KOPT-K1 (cell line): ENCODE measurements at regions not wholly inside any gene's neighbourhood (a gene's known extent, or its start where the extent isn't known, plus 50 kb on each side); places are given as distances from the start of the nearest gene placed in this dataset.

ENCODE experiments used
- H3K27ac ChIP-seq: fragments of 200-600 bp; sonication (generic); 2 replicates; pipeline ENCODE4 v1.5.1; 2016; ENCODE audit warnings: antibody characterized with exemption, mild to moderate bottlenecking, low read depth, low read length; ENCODE audit not compliant: poor library complexity, severe bottlenecking
- H3K36me3 ChIP-seq: fragments of 200-600 bp; sonication (generic); 2 replicates; pipeline ENCODE4 v1.5.1; 2017; ENCODE audit warnings: antibody characterized with exemption, mild to moderate bottlenecking, low read length, moderate library complexity; ENCODE audit not compliant: insufficient read depth
- H3K9me3 ChIP-seq: fragments of 200-600 bp; sonication (generic); 2 replicates; pipeline ENCODE4 v1.5.1; 2017; ENCODE audit warnings: antibody characterized with exemption, low read length, mild to moderate bottlenecking; ENCODE audit not compliant: insufficient read depth, poor library complexity, severe bottlenecking

DNA sequence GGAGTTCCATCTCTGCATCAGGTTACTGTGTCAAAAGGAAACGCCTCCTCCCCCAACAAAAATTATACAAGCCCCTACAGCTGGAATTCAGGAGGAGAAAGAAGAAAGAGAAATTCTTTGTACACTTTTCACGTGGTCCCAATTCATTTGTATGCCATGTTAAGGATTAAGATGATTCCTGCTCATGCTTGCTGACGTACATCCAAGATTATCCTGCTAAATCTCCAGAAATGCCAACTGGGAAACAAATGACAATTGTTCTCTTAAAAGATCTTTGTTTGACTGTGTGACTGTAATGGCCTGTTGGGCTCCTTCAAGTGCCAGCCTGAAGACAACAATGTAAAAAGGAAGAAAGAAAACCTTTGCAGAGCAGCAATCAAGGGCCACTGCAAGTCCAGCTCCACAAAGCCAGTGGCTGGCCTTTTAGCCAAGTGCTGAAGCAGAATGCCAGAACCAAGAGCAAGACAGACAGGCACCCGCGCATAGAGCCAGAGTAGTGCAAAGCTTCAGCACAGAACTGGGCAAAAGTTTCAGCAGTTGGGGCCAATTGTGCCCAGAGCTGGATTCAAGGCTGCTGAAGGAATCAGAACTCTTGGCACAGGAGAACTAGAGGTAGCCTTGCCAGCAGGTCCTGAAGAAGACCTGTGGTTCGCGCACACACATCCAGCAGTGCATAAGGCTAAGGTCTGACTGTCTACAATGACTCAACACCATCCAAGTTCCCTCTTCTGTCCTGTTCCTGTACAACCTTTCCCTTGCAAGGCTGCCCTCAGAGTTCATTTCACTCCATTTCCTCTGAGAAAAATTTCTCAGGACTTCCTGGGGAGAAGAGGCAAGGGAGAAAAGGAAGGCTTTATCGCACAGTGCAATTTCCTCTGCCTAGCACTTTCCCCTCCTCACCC, 209.7 kb upstream of the BMP4 start:
- no peaks in the 10 kb centered on the region for H3K9me3 ChIP-seq
- H3K36me3 ChIP-seq: no peaks in the 10 kb centered on the region
- no peak overlapping the region for H3K27ac ChIP-seq

DNA sequence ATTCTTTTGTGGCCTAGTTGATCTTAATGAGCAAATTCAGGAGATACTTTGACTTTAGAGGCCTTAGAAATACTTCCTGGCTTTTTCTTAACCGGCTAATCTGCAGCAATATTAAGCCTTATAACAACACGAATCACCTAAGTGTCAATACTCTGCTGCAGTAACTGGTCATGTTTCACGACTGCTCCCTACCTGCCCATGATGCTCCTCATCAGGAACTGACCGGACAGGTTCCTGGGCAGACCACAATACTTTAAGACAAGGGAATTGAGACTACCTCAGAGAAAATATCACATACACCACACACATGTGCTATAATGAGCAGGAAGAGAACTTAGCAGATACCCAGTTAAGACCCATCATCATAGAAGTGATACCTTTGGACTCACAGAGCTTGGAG, 211.9 kb upstream of the BMP4 start:
- no peaks in the 10 kb centered on the region for H3K36me3 ChIP-seq
- H3K27ac ChIP-seq: peak overlapping the region; percentile 68
- H3K9me3 ChIP-seq: no peaks in the 10 kb centered on the region

- Histone ChIP-seq H3K27ac (peak overlapping the region; percentile 68), H3K9me3 (no peaks in the 10 kb centered on the region), H3K36me3 (no peaks in the 10 kb centered on the region)
Observed at GRCh38 chr14:54169254-54169924, 212.8 kb upstream of the BMP4 start.

- H3K36me3 ChIP-seq: no peaks in the 10 kb centered on the region
- no peaks in the 10 kb centered on the region for H3K9me3 ChIP-seq
- H3K27ac ChIP-seq: peak overlapping the region; percentile 68
Observed at GRCh38 chr14:54170301-54170700, 213.7 kb upstream of the BMP4 start.

DNA sequence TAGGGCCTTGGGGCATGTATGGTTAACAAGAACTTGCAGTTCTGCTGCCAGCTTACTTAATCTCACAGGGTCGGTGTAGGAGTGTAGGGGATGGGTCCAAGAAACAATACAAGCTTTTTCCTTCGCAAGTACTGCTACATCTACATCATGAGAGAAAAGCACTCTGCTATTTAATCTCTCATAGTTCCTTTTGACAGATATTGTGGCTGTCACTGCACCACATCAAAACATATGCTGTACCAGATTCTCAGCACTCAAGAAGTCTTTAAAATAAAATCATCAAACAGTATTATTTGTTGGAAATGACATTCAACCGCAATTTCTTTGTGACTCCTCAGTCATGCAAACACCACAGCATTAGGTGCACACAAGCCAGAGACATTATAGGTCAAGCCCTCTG, 215.5 kb upstream of the BMP4 start:
- Histone ChIP-seq H3K27ac (peak overlapping the region; percentile 1), H3K9me3 (no peaks in the 10 kb centered on the region), H3K36me3 (no peaks in the 10 kb centered on the region)

DNA sequence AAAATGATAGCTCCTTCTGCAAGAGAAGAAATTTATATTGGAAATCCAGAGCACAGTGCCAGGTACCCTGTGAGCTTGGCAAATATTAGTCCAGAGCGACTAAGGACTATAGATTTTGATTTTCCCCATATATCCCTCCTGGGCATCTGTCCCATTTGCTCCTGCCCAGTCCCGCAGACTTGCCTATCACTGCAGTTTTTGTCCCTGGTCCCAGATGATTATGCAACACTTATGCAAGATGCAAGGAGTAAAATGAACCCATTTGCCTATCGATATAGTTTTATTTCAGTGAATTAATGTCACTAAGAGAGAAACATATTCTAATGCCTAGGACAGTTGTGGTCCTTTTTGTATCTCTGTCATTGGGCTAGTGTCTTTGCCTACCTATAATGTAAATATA, 215.9 kb upstream of the BMP4 start:
- H3K27ac ChIP-seq: no peak overlapping the region
- no peaks in the 10 kb centered on the region for H3K9me3 ChIP-seq
- H3K36me3 ChIP-seq: no peaks in the 10 kb centered on the region

DNA sequence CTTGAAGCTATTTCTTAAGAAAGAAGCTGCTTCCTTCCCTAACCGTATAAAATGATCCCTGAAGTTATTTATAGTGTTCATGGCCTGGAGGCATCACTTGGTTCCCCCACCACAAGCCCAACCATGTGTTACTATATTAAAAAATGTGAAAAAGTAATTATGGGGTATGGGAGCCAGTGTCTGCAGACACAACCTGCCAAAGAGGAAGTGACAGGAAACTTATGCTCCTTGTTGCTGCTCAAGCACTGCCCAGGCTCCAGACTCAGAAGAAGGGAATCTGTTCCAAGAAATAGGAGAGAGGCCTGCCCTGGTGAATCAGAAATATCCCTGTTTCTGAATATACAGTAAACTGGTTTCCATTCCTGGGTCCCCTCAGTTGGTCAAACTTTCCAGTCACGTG, 217.2 kb upstream of the BMP4 start:
- Histone ChIP-seq H3K9me3 (no peaks in the 10 kb centered on the region), H3K27ac (no peak overlapping the region), H3K36me3 (no peaks in the 10 kb centered on the region)

DNA sequence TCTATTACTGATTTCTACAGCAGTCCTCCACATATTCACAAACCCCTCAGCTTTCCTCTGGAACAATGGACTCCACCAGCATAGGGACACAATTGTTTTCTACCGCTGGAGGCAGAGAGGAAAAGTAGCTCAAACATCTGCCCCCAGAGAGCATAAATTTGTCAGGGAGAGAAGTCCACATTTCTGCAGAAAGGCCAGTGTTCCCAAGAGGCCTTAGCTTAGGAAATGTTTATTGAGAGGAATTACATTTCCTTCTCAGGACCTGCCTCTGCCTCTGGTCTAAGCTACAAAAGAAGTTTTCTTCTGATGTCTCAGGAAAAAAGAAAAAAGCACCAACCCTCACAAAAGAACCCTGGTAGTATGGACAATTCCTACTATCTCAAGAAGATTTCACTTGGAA, 217.8 kb upstream of the BMP4 start:
- Histone ChIP-seq H3K27ac (no peak overlapping the region), H3K9me3 (no peaks in the 10 kb centered on the region), H3K36me3 (no peaks in the 10 kb centered on the region)

- H3K9me3 ChIP-seq: no peaks in the 10 kb centered on the region
- no peak overlapping the region for H3K27ac ChIP-seq
- no peaks in the 10 kb centered on the region for H3K36me3 ChIP-seq
Observed at GRCh38 chr14:54175298-54175942, 218.8 kb upstream of the BMP4 start.

GRCh38 chr14:54177019-54177418, 219.8 kb upstream of the CDKN3 start:
- no peaks in the 10 kb centered on the region for H3K36me3 ChIP-seq
- H3K9me3 ChIP-seq: no peaks in the 10 kb centered on the region
- H3K27ac ChIP-seq: no peak overlapping the region

DNA sequence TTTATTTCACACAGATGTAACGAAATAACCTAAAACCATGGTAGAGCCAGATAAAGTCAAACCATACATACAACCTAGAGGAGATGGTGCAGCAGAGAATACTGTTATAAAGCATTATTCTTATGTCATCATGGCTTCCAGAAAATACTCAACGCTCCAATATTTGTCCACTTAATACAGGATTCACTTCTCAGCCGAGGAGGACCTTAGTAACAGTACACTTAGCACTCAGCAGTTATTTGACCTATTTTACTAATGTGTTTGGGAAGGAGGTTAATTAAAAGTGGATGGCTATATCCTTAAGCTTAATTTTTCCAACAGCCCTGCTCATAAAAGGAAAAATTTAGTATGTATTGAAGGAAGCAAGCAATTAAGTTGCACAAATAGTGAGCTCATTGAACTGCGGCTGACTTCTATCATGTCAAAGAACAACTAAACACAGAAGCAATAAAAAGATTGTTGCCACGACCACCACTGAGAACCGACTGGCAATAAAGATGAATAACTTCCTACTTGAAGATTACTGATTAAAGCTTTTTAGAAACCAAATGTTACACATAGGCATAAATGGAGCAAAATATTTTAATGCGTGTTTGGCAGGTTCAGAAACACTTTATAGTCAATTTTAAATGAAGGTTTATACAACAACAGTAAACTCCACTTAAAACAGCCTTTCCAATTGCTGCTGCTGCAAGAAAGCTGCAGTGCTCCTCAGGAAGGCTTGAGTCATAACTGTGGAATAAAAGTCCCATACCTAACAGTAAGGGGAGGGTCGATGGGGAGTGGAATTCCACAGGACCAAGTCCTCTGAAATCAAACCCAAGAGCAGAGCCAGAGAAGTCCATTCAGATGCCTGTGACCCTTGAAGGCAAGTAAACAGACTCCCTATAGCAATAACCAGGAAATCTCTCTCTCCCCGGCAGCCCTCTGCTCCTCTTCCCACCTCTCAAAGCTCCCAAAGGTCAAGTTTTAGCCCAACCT, 218.9 kb upstream of the CDKN3 start:
- Histone ChIP-seq H3K9me3 (no peaks in the 10 kb centered on the region), H3K27ac (no peak overlapping the region), H3K36me3 (no peaks in the 10 kb centered on the region)

DNA sequence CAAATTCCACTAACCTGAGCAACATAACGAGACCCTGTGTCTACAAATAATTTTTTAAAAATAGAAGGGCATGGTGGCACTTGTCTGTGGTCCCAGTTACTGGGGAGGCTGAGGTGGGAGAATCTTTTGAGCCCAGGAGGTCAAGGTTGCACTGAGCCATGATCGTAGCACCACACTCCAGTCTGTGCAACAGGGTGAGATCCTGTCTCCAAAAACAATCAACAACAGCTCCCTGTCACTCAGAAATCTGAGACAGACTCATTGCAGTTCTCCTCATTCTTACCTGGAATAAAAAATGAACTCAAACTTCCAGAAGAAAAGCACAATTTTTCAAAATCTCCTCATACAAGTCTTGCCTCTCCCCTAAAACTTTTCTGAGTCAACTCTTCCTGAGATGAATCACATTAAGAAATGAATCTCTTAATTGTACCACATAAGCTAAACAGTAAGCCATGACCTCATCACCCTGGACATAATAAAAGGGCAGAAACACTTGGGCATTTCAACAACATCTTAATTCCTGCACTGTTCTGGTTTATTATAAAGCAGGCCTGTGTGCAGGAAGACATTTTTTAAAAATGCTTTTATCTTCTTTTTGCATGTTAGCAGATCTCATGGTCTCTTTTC, 214.3 kb upstream of the CDKN3 start:
- H3K9me3 ChIP-seq: no peaks in the 10 kb centered on the region
- no peaks in the 10 kb centered on the region for H3K36me3 ChIP-seq
- no peak overlapping the region for H3K27ac ChIP-seq

- no peaks in the 10 kb centered on the region for H3K9me3 ChIP-seq
- no peak overlapping the region for H3K27ac ChIP-seq
- H3K36me3 ChIP-seq: no peaks in the 10 kb centered on the region
Observed at GRCh38 chr14:54186821-54187763, 209.7 kb upstream of the CDKN3 start.
